NCI-H82 treated with DMSO at 0.1 percent for 48 hours (cell line): ENCODE measurements at regions not wholly inside any gene's neighbourhood (a gene's known extent, or its start where the extent isn't known, plus 50 kb on each side); places are given as distances from the start of the nearest gene placed in this dataset.
"Not testable (repeated sequence)": the region's sequence is repeated elsewhere in the genome, so short reads cannot be mapped to it uniquely, and the experiment has no call there.

Experiments used
- DNase-seq: peaks from one replicate; lab custom pipeline; 2025; ENCODE audit not compliant: unreplicated experiment; lab: John Stamatoyannopoulos, UW

DNA sequence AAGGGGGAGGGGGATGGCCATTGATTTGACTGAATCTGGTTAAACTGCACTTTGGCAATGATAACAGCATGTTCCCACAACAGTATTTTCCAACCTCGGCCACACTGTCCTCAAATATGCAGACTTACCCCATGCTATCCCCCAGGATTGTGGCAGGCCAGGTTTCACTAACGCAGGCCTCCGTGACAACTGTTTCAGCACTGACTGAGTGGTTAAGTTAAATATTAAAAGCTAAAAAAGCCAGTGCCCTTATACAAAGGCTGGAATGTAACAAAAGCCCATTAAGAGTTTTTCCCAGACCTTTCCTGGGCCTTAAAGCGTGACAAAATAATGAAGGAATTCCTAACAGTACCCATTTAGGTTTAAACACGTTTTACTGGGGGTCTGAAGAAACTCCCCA lies 202.9 kb downstream of the USP25 start:
- DNase-seq: no peak

GRCh38 chr21:15935530-15935929 lies 205.7 kb downstream of the USP25 start:
- DNase-seq: no peak

- no peak for DNase-seq
These were observed 213.4 kb downstream of the USP25 start for GRCh38 chr21:15943009-15943666.

DNA sequence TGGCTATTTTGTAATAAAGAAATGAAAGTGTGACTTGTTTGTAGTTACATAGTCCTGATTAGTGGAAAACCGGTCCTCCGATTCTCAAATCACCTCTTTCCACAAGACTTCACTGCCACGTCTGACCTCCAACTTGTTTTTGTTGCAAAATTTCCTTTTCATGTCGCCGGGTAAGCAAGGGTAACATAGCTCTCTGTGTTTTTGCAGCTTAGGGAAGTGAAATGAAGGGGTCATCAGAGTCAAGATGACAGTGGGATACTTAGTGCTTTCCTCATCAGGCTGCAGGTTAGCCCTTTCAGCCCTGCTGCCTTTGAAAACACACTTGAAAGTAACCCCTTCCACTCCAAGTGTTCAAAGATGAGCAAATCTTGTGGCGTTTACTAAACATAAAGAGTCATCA lies 217.9 kb downstream of the USP25 start:
- DNase-seq: no peak

DNA sequence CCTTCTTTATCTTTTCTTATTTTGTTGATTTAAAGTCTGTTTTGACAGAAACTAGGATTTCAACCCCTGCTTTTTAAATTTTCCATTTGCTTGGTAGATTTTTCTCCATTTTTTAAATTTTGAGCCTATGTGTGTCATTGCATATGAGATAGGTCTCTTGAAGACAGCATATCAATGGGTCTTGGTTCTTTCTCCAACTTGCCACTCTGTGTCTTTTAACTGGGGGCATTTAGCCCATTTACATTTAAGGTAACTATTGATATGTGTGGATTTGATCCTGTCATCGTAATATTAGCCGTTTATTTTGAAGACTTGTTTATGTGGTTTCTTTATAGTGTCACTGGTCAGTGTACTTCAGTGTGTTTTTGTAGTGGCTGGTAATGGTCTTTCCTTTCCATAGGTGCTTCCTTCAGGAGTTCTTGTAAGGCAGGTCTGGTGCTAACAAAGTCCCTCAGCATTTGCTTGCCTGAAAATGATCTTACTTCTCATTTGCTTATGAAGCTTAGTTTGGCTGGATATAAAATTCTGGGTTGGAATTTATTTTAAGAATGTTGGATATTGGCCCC lies 223.9 kb downstream of the USP25 start:
- no peak for DNase-seq

DNA sequence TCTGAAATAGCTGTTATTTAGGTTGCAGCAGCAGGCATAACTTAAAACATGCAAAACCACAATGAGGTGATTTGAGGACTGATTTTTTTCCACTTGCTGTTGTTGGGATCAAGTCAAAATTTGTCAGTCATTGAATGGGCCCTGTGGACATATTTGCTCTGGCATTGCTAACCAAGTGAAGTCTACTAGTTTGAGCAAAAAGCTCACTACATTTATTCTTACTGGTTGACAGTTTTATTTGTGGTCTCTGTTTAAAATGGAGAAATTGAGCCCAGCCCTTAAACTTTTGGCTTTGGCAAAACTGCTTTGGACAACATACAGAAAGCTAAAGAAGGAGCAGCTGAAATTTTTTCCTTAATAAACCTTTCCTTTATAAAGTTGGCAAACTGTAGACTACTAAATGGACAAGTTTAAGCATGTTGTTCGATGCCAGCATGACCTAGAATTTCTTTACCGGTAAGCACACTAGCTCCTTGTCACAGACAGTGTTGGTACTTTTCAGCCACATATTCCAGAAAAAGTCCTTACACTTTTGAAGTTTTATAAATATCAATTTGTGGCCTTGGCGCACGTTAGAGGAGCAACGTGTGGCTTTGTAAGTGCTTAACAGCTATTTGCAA lies 234.6 kb downstream of the USP25 start:
- DNase-seq: no peak

DNA sequence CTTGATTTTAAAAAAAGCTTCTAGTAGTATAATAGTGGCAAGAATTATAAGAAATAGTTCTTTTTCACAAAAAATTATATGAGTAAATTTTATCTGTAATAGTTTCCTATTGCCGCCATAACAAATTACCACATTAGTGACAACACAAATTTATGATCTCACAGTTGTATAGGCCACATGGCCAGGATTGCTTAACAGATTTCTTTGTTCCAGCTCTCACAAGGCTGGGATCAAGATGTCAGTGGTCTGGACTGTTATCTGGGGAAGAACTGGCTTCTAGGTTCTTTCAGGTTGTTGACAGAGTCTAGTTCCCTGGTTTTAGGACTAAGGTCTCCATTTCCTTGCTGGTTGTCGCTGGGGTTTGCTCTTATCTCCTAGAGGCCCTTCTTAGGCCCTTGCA lies 236.4 kb downstream of the USP25 start:
- DNase-seq: no peak

- DNase-seq: no peak
These were observed 236.9 kb downstream of the USP25 start for GRCh38 chr21:15966651-15967050.

DNA sequence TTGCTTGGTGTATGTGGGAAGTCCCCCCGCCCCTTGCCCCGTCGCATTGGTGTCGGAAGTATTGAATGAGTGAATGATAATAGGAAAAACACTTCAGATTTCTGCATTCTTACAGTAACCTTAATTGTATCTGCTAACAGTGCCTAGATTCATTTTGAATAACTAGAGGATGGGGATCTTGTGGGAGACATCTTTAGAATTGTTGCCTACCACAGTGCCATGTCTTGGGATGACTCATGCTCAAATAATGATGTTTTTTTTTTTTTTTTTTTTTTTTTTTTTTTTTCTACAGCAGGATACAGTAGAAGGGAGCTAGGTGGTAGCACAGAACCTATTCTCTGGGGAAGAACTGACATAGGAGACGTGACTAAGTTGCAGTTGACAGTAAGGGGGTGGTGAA lies 237.9 kb downstream of the USP25 start:
- DNase-seq: no peak

- DNase-seq: no peak
These were observed 239.1 kb downstream of the USP25 start for GRCh38 chr21:15968776-15969310.

DNA sequence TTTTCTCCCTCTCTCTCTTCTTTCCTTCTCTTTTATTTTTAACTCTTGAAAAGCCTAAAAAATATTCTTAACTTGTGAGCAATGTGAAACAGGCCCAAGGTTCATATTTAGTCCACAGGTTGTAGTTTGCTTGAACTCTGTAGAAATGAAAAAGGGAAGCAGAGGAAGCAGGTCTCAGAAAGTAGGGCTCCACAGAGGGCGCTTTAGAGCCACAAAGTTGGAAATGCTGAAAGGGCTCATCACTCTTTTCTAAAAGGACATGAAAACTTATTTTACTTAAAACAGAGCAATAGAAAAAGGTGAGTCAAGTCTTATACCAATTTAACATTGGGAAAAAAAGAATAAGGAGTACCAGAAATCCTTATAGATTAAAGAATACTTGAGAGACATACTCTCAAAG lies 247.0 kb downstream of the USP25 start:
- no peak for DNase-seq

GRCh38 chr21:15978215-15978738 lies 248.5 kb downstream of the USP25 start:
- no peak for DNase-seq

DNA sequence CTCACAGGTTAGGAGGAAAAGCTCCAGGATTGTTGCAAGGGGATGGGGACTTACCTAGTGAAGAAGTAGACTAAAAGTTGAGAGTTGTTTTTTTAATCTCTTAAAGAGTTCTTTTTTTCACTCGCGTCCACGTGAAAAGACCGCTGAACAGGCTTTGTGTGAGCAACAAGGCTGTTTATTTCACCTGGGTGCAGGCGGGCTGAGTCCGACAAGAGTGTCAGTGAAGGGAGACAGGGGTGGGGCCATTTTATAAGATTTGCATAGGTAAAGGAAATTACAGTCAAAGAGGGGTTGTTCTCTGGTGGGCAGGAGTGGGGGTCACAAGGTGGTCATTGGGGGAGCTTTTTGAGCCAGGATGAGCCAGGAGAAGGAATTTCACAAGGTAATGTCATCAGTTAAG lies 249.7 kb downstream of the USP25 start:
- not testable (repeated sequence) for DNase-seq

DNA sequence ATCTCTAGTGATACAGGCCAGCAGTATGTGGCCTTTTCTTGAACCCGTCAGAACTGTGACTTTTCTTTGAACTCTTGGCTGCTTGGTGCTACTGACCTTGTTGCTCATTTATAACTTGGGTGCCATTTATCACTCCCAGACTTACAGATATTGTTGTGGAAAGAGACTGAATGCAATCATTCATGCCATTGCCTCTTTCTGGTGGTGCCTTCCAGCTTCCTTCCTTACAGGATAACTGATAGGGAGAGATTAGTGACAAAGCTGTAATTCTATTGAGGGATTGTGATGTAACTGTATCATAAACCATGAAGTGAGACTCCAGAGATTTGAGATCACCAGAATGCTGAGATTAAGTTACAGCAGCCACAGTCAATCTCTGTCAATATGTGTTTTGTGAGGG lies 256.5 kb downstream of the USP25 start:
- DNase-seq: peak; percentile 90

DNA sequence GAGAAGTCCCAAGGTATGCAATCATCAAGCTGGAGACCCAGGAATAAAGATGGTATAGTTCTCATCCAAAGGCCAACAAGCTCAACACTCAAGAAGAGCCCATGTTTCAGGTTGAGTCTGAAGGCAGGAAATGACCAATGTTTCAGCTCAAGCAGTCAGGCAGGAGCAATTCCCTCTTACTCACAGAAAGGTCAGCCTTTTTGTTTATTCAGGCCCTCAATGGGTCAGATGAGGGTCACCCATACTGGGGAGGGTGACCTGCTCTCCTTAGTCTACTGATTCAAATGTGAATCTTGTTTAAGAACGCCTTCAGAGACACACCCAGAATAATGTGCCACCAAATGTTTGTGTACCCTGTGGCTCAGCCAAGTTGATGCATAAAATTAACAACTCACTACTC lies 262.4 kb downstream of the USP25 start:
- DNase-seq: no peak

- DNase-seq: peak; percentile 39
These were observed 264.2 kb downstream of the USP25 start for GRCh38 chr21:15993951-15994350.

DNA sequence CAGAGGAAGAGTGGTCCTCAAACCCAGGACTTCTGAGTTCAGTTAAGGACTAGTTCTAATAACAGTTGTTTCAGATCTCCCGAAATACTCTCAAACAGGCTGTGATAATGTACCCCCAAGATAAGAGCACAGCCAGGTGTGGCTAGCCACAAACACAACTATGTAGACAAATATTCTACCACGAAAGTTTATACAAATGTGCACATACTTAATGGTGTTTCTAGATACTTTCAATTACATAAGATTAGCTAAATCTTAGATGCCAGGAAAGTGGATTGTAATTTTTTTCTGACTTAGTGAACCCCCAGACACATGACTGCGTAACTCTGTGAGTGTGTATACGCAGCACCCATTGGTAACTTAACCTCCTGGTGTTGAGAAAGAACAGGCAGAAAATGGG lies 270.0 kb downstream of the USP25 start:
- DNase-seq: no peak

DNA sequence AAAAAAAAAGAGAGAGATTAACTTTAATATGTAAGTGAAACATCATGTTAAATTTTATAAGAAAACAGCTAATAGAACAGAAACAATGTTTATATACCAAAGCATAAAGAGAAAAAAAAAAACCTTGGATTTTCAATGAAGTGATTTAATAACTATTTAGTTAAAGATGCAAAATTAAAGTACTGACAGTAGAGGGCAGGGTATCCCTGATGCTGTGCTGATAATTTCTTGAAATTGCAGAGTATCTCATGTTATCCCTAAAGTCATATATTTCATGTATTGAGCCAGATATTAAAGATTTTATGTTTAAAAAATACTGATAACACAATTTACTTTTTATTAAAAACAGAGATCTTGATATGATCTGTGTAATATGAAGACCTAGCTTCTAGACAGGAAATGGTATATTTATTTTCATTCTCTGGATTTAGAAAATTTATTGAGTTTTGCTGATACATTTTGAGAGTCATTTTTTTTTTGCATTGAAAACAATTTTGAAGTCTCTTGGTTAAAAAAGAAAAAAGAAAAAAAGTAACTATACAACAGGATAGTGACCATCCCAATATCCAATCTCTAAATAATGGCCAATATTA lies 273.2 kb downstream of the USP25 start:
- no peak for DNase-seq

- peak; percentile 70 for DNase-seq
These were observed 274.3 kb downstream of the USP25 start for GRCh38 chr21:16004086-16004485.

DNA sequence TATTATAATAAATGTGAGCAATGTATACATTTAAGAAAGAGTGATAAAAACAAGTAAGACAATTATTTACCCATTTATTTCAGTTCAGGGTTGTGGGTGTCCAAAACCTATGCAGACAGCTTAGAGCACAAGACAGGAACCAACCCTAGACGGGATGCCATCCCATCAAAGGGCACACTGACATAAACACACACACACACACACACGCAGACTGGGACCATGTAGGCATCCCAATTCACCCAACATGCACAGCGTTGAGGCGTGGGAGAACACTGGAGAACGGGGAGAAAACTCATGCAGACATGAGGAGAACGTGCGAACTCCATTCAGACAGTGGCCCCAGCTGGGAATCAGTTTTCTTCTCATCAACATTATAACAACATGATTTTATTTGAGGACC lies 274.7 kb downstream of the USP25 start:
- DNase-seq: no peak

DNA sequence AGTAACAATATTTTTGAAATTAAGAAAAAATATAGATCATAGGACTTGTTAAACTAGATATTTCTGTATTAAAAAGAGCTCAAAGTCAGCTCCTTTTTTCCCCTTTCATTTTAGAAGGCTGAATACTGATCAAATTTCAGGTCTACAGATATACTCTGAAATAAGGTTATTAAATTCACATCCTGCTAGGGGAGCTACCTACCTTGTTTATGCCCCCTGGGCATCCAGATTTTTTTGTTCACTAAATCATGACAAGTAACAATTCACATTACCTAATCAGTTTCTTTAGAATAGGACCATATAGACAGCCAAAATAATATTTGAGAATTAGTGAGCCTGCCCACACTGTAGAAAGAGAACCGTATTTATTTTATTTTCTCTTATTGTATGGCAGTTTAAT lies 276.2 kb downstream of the USP25 start:
- DNase-seq: no peak

DNA sequence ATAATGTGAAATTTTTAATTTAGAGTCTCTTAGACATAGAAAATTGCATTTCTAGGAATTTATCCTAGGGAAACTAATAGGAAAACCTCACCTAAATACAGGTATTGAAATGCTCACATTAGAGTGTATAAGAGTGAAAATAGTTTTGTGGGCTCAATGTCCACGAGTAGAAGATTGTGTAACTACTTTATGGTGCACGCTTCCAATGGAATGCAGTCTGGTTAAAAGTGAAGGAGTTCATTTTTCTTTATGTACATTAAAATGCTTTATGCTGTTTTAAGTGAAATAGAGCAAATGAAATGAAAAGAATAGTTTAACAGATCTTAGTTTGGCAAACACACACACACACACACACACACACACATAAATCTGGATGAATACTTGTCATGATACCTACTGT lies 278.2 kb downstream of the USP25 start:
- no peak for DNase-seq
